GM18505 (cell line): ENCODE measurements at regions not wholly inside any gene's neighbourhood (a gene's known extent, or its start where the extent isn't known, plus 50 kb on each side); places are given as distances from the start of the nearest gene placed in this dataset.

Source experiments
- ATAC-seq: cut with Tn5 transposase; IDR thresholded peaks from one replicate; pipeline ENCODE4 v1.9.1; 2021; ENCODE audit not compliant: unreplicated experiment
- POLR2A ChIP-seq: IDR thresholded peaks from 4 replicates; pipeline ENCODE4 v1.6.1; 2011; ENCODE audit warnings: borderline replicate concordance; ENCODE audit not compliant: insufficient read depth, insufficient read length; ENCODE audit errors: extremely low read depth

- no peak for ATAC-seq
- TF ChIP-seq POLR2A = no peak
Observed at GRCh38 chr2:12226653-12227052, 480.2 kb downstream of the LPIN1 start.

- ATAC-seq = no peak
- TF ChIP-seq POLR2A = no peak
Observed at GRCh38 chr2:12227941-12228608, 481.6 kb downstream of the LPIN1 start.

- TF ChIP-seq POLR2A = no peak
- ATAC-seq = no peak
Observed at GRCh38 chr2:12231288-12231687, 484.9 kb downstream of the LPIN1 start.

- TF ChIP-seq POLR2A = no peak
- no peak for ATAC-seq
Observed at GRCh38 chr2:12232876-12233275, 483.9 kb upstream of the TRIB2 start.

- ATAC-seq = no peak
- no peak for TF ChIP-seq POLR2A
Observed at GRCh38 chr2:12236136-12236844, 480.4 kb upstream of the TRIB2 start.

GRCh38 chr2:12240206-12240605, 476.5 kb upstream of the TRIB2 start:
- no peak for ATAC-seq
- no peak for TF ChIP-seq POLR2A

GRCh38 chr2:12243381-12243780, 473.4 kb upstream of the TRIB2 start:
- TF ChIP-seq POLR2A = no peak
- no peak for ATAC-seq

- no peak for ATAC-seq
- no peak for TF ChIP-seq POLR2A
Observed at GRCh38 chr2:12244070-12244469, 472.7 kb upstream of the TRIB2 start.

GRCh38 chr2:12251121-12251520, 465.6 kb upstream of the TRIB2 start:
- no peak for TF ChIP-seq POLR2A
- no peak for ATAC-seq

GRCh38 chr2:12251749-12252148, 465.0 kb upstream of the TRIB2 start:
- ATAC-seq = no peak
- no peak for TF ChIP-seq POLR2A

- ATAC-seq = no peak
- no peak for TF ChIP-seq POLR2A
Observed at GRCh38 chr2:12253167-12253778, 463.5 kb upstream of the TRIB2 start.

GRCh38 chr2:12254280-12254860, 462.4 kb upstream of the TRIB2 start:
- ATAC-seq = no peak
- TF ChIP-seq POLR2A = no peak

GRCh38 chr2:12256206-12256605, 460.5 kb upstream of the TRIB2 start:
- TF ChIP-seq POLR2A = no peak
- no peak for ATAC-seq

GRCh38 chr2:12257476-12257875, 459.3 kb upstream of the TRIB2 start:
- TF ChIP-seq POLR2A = no peak
- ATAC-seq = no peak

GRCh38 chr2:12259493-12259892, 457.2 kb upstream of the TRIB2 start:
- ATAC-seq = no peak
- no peak for TF ChIP-seq POLR2A
